Activated CD8-positive, alpha-beta memory T cell treated with anti-CD3 and anti-CD28 coated beads for 36 hours (primary cell): ENCODE measurements at regions not wholly inside any gene's neighbourhood (a gene's known extent, or its start where the extent isn't known, plus 50 kb on each side); places are given as distances from the start of the nearest gene placed in this dataset.

Experiments used
- CTCF ChIA-PET: fragments of 350-600 bp; sonication (Branson Sonifier 250); formaldehyde crosslinking; loops from one replicate; lab custom pipeline; 2021; ENCODE audit warnings: antibody characterized with exemption; lab: Charles Lee
- POLR2A ChIA-PET: fragments of 350-600 bp; sonication (Branson Sonifier 250); formaldehyde crosslinking; loops from one replicate; lab custom pipeline; 2021; ENCODE audit warnings: antibody characterized with exemption; lab: Charles Lee

DNA sequence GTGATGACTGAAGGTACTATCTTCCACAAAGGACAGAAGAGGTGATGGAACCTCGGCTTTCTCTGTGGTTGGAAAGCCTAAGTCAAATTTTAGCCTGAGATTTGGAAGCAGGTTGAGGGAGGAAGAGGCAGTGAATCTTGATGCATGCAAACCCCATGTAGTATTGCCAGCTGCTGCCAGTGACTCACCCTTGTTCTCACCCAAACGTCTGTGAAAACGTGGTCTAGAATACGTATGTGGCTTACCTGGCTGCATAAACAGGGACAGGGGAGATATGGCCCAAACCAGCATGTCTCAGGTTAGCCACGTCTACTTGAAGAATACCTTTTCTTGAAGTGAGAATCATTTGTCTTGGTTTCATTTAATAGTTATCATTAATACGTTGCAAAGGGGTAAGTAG is 438.0 kb upstream of the MAF start:
- POLR2A ChIA-PET: no interaction called here
- CTCF ChIA-PET: no interaction called here

DNA sequence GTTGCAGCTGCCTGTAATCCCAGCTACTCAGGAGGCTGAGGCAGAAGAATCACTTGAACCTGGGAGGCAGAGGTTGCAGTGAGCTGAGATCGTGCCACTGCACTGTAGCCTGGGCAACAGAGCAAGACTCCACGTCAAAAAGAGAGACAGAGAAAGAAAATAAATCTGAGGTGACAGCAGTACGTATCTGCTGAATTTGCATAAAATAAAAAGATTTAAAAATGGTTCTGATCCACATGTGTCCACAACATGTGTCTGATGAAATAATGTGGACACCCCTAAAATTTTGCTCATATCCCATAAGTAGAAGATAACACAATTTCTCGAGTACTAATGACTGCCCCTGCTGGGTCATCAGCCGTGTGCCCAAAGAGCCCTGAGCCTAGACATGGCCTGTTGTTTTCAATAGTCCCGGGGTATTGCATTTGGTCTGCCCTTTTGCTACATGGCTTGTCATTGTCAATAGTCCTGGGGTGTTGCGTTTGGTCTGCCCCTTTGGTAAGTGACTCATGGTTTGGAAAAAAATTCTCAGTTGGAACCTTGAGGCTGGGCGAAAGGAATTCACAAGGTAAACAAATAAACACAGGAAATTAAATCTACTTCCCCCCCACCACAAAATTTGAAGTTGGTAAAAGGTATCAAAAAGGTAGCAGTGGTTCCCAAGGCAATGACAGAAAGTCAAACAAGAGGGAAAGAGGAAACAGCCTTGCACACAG is 434.6 kb upstream of the MAF start:
- ChIA-PET POLR2A (no interaction called here), CTCF (no interaction called here)

DNA sequence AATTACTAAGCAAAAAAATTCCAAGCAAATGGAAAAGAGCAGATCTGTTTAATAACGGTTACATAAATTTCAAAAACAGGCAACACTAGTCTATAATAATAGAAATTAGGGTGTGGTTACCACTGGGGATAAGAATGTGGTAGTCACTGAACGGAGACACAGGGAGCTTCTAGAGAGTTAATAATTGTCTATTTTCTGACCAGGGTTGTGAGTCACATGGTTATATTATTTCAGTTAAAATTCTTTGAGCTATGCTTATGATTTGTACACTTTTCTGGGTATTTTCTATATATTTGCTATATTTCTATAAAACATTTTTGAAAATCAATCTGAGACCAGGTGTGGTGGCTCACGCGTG is 433.9 kb upstream of the MAF start:
- CTCF ChIA-PET: no interaction called here
- POLR2A ChIA-PET: no interaction called here

DNA sequence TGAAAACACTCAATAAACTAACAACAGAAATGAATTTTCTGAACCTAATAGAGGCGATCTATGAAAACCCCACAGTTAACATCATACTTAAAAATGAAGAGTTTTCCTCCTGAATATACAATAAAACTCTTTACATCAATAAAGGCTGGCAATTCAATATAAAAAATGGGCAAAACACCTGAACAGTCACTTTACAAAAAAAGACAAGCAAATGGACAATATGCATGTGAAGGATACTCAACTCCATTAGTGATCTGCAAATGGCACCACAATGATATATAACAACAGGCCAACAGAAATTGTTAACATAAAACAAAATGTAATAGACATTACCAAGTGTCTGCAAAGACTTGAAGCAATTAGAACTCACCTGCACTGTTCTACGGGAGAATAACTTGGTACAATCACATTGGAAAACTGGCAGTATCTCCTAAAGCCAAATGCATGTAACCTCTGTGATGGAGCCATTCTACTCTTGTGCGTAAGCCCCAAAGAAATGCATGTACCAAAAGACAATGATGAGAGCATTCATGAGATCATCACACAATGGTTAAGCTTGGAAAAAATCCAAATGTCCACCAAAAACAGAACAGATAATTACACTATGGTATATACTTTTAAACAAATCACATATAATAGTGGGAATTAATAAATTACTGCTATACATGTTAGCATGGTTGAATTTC is 433.4 kb upstream of the MAF start:
- CTCF ChIA-PET: no interaction called here
- POLR2A ChIA-PET: no interaction called here

DNA sequence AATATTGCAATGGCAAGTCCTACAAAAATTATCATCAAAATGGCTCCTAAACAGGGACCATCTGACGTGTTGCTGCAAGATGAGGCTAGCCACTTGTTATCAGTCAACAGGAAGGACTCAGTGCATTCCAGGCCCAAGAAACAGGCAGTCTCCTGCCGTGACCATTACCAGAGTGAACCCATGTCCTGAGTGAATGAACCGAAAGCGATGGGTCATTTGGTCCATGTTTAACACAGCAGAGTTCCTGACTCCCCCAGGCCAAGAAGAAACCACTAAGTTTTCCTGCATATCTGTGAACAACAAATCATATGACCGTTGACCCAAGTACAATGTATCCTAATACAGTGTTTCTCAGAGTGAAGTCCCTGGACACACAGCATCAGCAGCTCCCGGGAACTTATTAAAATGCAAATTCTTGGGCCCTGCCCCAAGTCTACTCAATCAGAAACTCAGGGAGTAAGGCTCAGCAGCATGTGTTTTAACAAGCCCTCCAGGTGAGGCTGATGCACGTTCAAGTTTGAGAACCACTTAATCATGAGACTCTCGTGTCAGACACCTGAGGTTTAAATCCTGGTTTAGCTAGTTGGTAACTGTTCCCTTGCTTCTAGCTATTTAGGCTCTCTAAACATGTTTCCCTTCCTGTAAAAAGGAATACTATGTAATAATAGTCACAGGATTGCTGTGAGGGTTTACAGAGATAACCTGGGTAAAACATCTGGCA is 429.4 kb upstream of the MAF start:
- CTCF ChIA-PET: no interaction called here
- POLR2A ChIA-PET: no interaction called here

DNA sequence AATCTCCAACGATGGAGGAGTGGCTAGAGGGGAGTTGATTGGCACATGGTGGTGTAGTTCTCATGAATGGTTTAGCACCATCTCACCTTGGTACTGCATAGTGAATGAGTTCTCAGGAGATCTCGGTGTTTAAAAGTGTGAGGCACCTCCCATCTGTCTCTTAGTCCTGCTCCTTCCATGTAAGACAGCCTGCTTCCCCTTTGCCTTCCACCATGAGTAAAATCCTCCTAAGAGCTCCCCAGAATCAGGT is 428.8 kb upstream of the MAF start:
- ChIA-PET CTCF (no interaction called here), POLR2A (no interaction called here)

DNA sequence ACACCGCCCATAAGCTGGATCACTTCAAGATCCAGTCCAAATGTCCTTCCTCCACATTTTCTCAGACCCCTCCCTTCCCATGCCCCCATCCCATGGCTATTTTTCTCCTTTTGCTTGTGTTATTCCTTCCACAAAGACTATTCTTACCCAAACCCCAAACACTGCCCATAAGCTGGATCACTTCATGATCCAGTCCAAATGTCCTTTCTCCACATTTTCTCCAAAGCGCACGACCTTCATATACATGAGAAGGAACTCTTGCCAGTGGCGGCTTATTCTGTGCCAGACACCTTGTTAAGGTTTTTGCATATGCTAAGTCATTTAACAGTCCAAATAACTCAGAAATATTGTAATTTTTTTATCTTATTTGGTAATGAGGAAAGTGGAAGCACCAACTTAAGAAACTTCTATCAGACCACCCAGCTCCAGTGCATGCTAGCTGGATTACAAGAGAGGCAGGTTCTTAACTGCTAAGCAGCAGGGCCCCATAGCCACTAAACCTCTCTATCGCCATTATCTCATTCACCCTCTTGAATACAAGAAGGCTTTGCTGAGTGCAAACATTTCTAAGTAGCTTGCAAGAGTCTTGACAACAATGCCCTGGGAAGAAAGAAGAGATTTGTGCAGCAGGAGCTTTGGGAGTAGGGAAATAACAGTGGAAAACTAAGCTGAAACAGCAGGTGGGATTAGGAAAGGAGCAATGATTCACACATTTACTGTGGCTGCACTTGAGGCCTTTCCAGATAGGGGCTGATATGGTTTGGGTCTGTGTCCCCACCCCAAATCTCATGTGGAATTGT is 428.2 kb upstream of the MAF start:
- ChIA-PET POLR2A (no interaction called here), CTCF (no interaction called here)

DNA sequence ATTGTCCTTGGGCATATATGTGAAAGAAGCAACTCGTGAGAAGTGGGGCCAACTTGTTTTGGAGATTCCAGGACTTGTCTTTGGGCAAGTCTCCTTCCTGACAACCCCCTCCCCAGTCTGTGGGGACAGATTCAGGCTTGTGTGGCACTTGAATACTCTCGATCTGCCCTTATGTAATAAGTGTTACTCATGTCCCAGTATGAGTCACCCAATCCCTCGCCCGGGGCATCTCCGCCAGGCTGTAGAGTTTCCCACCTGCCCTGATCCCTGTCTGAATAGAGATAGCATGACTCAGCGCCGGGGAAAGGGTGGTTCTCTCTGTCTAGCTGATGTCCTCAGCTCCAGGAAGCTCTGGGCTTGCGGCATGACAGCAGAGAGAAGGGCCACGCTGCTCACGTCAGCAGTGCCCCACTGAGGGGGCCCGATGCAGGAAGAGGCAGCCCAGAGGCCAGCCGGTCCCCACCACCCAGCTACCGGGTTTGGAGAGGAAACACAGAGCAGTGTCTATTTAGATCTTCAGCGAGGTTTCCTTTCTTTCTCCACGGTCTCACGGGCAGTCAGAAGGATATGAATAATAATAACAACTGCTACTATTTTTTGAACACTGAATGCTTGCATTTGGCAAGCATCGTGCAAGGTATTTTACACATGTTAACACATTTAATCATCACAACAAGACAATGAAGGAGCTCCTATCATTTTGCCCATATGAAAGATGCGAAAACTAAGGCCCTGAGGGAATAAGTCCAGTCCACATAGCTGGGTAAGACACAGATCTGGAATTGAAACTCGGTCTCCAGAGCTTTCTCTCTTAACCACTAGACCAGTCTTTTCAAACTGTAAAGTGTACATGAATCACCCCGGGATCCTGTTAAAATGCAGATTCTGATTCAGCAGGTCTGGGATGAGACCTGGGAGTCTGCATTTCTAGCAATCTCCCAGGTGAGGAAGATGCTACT is 426.7 kb upstream of the MAF start:
- POLR2A ChIA-PET: no interaction called here
- CTCF ChIA-PET: no interaction called here

DNA sequence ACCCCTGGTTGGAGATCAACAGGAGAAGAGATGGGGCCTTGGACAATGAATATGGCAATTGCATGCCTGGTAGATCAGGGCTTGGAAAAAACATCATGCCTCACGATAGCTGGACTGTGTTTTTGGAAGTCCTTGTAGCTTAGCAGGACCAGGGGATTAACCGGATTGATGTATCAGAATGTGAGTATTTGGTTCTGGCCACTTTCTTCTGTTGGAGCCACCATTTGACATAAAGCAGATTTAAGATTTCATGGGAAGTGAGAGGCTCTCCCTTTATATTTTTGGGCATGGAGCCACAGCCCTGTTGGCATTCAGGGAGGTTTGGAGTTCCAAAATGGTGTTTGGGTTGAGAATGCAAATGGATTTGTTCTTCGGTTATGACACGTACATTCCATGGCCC is 424.7 kb upstream of the MAF start:
- POLR2A ChIA-PET: no interaction called here
- CTCF ChIA-PET: no interaction called here

DNA sequence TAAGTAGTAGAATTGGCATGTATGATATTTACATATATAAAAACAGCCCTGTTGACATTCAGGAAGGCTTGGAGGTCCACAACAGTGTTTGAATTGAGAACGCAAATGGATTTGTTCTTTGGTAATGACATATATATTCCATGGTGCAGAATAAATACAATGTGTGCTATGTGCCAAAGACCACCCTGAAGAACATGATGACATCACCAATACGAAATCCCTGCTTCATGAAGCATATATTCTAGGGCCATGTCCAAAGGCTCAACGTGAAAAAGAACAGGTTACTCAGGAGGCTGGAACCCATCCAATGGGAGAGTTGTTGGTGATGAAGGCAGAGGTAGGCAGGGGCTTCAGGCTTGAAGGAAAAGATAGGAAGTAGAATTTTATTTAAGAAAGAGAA is 423.9 kb upstream of the MAF start:
- CTCF ChIA-PET: no interaction called here
- POLR2A ChIA-PET: no interaction called here

DNA sequence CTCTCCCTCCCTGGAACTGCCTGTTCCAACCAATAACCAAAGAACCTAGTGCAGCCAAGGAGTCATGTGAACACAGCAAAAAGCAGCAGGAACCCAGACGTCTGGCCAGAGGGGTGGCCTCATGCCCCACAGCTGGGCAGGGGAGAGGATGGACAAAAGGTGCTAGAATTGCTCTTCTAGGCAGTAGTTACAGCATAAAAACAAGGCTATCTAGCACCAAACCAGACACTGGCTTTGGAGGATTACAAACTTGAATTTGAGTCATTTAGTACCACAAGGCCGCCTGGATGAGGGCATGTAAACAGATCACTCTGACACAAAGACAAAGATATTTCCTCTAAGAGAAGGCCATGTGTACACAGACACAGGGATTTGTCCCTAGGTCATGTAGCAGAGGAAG is 423.3 kb upstream of the MAF start:
- CTCF ChIA-PET: no interaction called here
- POLR2A ChIA-PET: no interaction called here

DNA sequence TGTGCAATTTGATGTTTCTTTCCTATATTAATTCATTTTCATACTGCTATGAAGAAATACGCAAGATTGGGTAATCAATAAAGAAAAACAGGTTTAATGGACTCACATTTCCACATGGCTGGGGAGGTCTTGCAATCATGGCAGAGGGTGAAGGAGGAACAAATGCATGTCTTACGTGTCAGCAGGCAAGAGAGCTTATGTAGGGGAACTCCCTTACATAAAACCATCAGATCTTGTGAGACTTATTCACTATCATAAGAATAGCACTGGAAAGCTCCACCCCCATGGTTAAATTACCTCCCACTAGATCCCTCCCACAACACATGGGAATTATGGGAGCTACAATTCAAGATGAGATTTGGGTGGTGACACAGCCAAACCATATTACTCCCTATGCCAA is 418.9 kb upstream of the MAF start:
- ChIA-PET CTCF (no interaction called here), POLR2A (no interaction called here)

DNA sequence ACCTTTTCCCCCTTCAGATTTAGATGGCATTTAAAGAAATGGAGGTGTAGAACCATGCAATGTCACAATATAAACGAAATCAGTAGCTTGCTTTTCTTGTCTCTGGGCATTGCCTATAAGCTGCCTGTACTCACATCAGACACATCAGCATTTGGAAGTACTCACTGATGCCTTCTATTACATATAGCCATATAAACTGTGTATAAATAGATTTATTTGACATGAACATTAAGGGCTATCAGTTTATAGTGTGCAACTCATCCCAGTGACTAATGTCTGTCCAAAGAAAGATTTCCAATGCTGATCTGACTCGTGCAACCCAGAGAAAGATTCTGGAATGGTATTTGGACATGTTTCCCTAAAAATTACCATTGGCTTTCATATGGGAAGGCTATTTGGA is 417.9 kb upstream of the MAF start:
- ChIA-PET CTCF (no interaction called here), POLR2A (no interaction called here)

DNA sequence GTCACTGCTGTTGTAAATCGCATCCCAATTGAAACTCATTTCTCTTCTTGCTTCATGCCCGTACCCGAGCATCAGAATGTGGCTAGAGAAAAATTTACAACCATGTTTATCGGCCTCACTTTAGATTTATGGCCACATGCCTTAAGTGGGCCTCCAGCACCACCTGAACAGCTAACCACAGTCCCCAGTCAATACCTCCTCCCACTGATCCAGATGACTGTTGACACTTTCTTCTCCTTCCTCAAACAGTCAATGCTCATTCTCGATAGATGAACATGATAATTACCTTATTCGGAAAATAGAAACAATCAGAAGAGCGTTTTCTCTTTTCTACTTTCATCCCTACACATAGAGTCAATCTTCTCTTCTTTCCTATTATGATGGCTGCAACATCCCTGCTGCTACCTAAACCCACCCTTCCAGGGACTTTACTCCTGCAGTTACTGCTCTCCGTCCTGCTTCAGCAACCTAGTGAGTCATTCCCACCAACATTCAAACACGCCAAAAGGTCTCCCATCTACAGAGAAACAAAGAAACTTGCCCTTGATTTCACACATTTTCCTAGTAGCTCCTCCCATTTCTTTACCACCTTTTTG is 416.3 kb upstream of the MAF start:
- POLR2A ChIA-PET: no interaction called here
- CTCF ChIA-PET: no interaction called here

DNA sequence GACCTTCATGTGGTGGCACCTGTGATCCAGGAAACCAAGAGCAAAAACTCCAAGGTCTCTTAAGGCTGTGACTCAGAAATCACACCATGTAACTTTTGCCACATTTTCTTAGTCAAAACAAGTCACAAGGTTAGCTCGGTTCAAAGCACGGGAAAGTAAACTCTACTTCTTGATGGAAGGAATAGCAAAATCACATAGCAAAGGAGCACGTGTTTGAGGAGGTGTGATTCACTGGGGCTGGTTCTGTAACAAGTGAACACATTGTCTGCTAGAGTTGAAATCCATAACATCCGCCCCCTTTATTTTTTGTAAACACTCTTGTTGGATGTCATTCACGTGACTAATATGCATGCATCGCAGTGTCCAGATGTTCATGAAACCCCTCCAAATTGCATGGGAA is 415.0 kb upstream of the MAF start:
- CTCF ChIA-PET: no interaction called here
- POLR2A ChIA-PET: no interaction called here

DNA sequence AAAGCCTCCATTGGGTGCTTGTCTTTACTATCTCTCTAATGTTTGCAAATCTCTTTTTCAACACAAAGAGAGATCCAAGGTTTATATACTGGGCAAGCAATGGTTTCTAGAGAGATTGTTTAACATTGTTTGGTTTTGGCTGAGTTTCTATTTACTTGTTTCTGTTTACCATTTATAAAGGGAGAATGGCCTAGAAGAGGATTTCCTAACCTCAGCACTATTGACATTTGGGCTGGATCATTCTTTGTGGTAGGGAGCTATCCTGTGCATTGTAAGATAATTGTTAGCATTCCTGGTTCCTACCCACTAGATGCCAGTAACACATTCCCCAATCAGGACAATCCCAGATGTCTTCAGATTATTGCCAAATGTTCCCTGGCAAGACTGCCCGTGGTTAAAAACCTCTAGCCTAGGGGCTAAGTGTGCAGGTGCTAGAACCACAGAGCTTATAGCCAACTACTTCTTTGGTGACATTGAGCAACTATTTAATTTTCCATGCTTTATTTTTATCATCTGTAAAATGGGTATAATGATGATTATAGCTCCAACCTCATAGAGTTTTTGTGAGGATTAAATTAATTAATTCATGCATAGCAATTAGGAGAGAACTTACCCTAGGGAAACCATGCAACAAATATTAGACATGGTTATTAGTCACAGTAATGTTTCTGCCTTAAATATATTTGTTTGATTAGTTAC is 413.9 kb upstream of the MAF start:
- ChIA-PET POLR2A (no interaction called here), CTCF (no interaction called here)

DNA sequence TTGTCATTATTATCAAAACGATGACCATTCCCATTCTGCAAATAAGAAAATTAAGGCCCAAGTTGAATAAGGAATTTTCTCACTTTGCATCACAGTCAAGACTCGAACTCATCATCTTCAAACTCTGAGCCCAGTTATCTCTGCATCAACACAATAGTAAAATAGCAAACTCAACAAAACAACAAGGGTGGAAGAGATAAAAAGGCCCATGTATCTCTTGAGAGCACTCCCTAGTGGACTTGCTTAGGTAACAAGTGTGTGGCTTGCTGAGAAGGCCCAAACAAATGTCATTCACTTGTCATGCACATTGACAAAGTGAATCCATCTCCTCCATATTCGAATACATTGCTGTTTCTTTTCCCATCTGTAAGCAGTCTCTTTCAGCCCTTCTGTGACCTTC is 412.0 kb upstream of the MAF start:
- CTCF ChIA-PET: interaction anchor here (1.6 kb wide), 1 partner anchor 14 kb away, joined by 5 read pairs; no protein-coding TSS in a partner anchor
- POLR2A ChIA-PET: no interaction called here

DNA sequence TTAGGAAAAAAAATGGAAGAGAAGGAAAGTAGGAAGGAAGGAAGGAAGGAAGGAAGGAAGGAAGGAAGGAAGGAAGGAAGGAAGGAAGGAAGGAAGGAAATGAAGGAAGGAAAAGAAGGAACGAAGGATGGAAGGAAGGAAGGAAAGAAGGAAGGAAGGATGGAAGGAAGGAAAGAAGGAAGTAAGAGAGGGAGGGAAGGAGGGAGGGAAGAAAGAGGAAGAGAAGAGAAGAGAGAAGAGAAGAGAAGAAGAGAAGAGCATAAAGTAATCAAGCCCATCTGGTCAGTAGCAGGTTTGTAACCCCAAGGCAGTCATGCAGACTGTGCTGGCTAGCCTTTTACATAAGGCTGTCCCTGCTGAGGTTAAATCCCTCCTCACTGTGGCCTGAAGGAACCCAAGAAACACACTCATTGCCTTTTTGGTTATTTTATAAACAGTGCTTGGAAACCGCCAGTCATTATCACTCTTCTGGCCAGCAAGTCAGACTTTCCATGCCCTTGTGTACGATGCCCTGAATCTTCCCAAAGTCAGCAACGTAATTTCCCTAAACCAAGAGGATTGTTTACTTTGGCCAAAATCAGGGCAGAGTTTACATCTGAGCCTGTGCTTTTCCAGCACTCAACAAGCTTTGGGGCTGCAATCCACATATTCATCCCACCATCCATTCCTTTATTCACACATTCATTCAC is 409.6 kb upstream of the MAF start:
- CTCF ChIA-PET: no interaction called here
- POLR2A ChIA-PET: interaction anchor here (0.7 kb wide), 1 partner anchor 92 kb away, joined by 4 read pairs; no protein-coding TSS in a partner anchor
